HG03439 (cell line): ENCODE measurements at regions not wholly inside any gene's neighbourhood (a gene's known extent, or its start where the extent isn't known, plus 50 kb on each side); places are given as distances from the start of the nearest gene placed in this dataset.
"Not testable (repeated sequence)": the region's sequence is repeated elsewhere in the genome, so short reads cannot be mapped to it uniquely, and the experiment has no call there.

Experiments
- ATAC-seq: cut with Tn5 transposase; IDR thresholded peaks from one replicate; pipeline ENCODE4 v1.9.1; 2021; ENCODE audit warnings: mild to moderate bottlenecking, moderate library complexity; ENCODE audit not compliant: unreplicated experiment

DNA sequence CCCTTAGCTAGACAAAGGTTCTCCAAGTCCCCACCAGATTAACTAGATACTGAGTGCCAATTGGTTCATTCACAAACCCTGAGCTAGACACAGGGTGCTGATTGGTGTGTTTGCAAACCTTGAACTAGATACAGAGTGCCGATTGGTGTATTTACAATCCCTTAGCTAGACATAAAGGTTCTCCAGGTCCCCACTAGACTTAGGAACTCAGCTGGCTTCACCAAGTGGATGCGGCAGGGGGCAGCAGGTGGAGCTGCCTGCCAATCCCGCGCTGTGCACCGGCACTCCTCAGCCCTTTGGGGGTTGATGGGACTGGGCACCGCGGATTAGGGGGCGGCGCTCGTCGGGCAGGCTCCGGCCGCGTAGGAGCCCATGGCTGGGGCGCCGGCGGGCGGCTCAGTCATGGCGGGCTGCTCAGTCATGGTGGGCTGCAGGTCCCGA, 157.6 kb downstream of the KLRB1 start:
- not testable (repeated sequence) for ATAC-seq

DNA sequence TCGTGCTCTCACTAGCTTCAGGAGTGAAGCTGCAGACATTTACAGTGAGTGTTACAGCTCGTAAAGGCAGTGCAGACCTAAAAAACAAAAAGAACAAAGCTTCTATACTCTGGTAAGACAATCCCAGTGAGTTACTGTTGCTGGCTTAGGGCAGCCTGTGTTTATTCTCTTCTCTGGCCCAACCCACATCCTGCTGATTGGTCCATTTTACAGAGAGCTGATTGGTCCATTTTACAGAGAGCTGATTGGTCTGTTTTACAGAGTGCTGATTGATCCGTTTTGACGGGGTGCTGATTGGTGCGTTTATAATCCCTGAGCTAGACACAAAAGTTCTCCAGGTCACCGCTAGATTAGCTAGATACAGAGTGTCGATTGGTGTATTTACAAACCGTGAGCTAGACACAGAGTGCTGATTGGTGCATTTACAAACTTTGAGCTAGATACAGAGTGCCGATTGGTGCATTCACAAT, 158.0 kb downstream of the KLRB1 start:
- ATAC-seq, result not testable (repeated sequence)

DNA sequence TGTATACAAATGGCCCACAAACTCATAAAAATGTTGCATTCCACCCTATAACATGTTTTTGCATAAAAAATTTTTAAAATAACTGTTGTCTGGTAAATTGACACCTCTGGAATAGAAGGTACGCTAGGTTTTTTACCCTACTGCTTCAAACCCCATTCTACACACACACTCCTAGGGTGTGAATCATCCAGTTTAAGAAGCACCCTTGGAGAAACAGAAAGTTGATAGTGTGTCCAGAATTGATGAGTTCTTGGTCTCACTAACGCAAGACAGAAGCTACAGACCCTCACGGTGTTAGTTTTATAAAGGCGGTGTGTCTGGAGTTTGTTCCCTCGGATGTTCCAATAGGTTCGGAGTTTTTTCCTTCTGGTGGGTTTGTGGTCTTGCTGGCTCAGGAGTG, 158.5 kb downstream of the KLRB1 start:
- no peak for ATAC-seq

DNA sequence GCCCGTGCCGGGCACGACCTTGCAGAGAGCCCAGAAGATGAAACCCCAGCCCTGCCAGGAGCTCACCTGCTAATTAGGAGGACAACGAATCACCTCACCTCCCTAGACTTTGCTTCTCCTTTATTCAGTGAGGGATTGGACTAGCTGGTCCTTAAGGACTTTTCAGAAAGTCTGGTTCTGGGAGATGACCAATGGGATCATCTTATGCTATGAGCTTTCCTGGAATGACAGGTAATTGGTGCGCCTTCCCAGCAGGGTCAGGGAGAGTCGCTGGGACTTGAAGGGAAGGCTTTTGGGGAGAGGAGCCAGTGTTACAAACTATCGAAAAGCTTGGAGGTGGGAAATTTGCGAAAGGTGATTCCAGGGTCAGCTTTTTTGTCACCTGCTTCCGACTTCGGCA, 159.1 kb downstream of the KLRB1 start:
- ATAC-seq, result not testable (repeated sequence)

DNA sequence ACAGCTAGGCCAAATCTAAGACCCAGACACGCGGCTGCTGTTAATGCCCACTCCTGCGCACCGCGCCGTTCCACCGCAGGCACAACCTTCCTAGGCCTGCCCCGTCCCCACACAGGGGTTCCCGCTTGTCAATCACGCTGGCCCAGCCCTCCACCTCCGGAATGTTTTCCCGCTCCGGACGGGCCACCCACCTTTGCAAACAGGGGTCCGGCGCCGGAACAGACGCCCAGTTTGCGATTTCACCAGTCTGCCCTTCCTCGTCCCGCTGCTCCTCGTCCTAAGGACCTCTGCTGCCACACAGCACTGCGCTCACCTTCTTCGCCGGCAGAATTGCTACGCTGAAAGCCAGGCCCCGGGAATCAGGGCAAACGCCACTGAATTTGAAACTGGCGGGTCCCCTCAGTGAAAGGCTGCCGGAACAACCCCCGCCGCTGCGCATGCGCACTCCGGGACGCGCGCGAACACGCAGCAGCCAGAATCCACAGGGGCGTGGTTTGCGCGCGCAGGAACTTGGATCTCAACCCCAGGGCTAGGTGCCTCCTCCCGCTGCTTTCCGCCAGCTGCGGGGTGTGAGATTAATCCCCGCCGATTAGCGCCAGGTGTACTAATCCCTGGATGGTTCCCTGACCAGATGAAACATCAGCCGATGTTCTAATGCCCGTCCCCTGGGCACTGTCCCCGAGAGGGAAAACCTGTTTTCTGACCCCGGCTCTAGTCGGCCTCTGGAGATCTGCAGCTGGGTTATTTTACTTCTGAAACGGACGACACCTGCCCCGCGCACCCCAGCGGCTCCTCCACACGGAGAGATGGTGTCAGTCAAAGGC, 159.7 kb downstream of the KLRB1 start:
- peak; percentile 59 for ATAC-seq

DNA sequence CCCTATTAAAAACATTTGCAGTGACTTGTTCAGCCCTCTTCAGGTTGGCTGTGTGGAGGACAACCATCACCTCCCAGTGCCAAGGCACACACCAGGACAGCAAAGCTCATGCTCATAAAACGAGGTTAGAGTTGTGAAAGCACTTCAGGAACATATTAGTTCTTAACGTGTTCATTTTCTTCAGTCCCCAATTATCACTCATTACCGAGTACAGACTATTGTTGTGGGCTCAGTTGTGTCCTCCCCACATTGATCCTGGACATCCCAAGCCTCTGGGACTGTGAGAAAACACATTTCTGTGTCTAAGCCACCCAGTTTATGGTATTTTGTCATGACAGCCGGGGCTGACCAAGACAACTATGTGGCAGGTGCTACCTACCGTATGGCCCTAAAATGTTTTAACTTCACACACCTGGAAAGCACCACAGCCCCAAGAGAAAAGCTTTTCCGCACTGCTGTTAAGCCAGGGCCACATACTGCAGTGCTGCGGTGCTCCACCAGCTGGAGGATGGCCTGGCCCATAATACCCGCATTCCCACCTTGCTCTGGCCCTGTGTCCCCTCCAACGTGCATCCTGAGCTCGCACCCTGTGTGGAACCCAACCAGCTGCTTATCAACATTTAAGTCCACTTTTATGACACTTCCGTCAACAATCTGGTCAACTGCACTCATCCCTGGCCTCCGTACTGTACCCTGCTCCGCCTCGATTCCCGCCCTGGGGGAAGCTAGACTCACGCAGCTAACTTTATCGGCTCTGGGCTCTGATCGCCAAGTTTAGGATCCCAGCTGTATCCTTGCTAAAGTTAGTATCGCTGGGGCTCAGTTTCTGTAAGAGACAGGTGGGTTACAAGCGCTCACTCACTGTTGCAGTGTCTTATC, 160.6 kb downstream of the KLRB1 start:
- ATAC-seq, result peak; percentile 24

DNA sequence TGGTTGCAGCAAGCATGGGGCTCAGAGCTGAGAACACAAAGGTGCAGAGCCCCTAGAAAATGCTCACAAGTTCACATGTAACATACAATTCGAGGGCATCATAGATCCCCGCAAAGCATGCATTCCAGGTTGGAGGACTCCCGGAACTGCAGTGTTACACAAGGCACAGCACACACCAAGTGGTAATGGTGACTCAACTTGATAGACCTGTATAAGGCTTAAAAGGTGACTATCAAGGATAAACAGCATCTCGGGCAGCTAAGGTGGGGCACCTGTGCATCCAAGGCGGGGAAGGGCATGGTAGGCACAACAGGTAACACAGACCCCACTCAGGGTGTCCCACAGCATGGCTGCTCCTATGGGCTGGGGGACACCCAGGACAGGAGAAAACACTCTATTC, 167.3 kb downstream of the KLRB1 start:
- not testable (repeated sequence) for ATAC-seq

DNA sequence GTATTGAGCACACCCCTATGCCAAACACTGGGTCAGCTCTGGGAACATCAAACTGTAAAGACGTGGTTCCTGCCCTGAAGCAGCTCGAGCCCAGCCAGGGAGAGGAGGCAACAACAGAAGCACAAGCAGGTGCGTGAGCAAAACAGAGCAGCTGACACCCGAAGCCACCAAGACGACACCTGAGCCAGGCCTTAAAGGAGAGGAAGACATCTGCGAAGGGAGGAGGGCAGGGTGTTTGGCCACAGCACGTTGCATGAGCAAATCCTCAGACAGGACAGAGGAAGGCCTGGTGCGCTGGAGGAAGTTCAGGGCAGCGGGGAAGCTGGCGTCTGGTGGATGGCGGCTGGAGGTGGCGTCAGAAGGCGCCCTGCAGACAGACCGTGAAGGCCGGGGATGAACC, 172.0 kb downstream of the KLRB1 start:
- not testable (repeated sequence) for ATAC-seq

DNA sequence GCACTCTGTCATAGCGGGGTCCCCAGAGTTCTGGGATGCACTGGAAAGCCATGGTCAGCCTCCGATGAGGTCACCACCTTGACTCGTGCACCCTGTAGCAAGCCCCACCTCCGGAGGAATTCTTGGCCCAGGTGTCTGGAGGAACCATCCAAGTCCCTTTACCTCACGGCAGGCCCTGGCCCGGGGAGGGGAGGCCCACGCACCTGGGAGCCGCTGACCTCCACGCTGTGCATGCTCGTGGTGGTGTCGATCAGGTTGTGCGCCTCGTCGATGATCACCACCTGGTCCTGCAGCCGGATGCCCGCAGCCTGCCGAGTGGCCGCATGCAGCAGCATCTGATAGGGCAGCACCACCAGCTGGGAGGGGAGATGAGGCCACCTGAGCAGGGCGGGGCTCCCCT, 177.3 kb downstream of the KLRB1 start:
- not testable (repeated sequence) for ATAC-seq

DNA sequence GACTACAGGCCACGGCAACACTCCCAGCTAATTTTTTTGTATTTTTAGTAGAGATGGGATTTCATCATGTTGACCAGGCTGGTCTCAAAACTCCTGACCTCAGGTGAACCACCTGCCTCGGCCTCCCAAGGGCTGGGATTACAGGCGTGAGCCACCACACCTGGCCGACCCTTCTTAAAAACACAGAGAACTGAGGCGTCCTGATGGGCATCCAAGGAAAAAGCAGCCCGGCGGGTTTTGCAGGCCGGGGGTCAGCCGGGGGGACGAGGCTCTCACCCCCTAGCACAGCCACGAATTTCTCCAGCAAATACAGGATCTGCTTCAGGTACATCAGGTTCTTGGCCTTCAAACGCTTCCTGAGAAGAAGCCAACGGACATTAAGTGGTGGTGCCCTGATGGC, 178.9 kb downstream of the KLRB1 start:
- not testable (repeated sequence) for ATAC-seq

DNA sequence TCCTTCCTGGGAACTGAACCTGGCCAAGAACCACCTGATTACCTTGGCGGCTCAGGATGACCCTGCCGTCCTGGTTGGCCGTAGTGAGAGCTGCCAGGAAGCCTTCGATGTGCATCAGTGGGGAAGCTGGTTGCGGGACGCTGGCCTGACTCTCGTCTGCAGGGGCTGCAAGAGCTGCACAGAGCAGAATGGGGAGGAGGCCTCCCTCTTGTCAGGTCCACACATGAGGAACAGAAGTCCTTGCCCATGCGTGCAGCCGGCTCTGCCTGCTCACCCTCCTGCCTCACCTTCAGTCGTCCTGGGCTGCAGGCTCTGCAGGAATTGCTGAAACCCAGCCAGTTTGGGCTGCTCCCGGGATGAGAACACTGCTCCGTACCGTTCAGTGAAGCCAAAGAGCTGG, 182.3 kb downstream of the KLRB1 start:
- ATAC-seq, result not testable (repeated sequence)

DNA sequence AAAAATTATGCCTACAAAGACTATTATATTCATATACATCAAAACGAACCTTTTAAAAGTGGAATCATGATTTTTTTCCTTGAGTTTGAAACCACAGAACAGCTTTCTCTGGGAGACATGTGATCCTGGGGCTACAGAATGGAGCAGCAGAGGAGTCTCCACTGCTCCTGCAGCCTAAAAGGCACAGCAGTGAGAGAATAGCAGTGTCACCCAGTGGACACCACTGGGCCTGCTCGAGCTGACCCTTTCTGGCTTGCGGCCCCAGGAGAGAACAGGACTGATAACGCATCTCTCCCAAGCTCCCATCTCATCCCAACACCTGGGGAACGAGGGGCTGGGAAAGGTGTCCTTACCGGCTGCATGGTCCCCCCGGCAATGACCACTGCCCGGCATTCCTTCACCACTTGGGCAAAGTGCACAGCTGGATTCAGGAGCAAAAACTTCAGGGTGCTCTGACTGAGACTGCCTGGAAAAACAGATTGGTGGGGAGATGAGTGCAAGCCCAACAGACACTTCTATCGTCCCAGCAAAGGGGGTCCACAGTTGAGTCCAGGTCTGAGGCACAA, 183.5 kb downstream of the KLRB1 start:
- ATAC-seq, result not testable (repeated sequence)

DNA sequence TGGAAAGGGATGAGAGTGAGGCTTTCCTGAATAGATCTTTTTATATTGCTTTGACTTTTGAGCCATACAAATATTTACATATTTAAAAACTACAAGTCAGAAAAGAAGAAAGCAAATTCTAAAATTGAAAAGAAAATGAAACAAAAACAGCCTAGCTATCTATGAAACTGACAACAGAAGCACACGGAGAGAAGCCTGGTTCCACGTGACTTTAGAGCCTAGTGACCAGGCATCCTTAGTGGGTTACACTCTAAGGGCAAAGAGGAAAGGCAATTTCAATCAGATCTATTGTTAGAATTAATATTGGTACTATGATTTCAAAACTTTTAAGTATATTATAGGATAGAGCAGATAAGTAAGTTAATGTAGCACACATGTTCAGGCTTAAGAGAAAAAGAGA, 185.0 kb downstream of the KLRB1 start:
- ATAC-seq, result not testable (repeated sequence)

DNA sequence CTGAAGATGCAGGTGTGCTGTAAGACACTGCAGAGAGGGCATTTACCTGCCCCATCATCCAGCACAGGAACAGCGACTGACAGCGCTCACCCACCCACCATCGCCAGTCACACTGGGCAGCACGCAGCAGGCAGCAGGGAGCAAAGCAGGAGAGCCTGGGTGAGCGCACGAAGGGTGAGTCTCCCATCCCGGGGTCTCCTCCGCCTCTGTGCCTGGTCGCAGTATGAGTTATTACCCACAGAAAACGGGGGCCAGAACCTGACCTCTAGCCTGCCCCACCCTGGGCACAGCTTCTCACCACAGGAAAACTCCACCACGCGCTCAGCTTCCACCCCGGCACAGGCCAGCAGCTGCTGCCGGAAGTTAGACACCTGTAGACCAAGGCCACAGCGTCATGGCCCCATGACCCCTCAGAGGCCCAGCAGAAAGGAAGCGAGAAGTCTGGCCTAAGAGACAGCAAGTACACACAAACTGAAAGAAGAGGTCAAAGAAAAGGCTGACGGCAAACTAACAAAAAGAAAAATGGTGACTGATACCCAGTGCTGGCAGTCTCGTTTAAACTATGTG, 186.1 kb downstream of the KLRB1 start:
- ATAC-seq, result not testable (repeated sequence)

DNA sequence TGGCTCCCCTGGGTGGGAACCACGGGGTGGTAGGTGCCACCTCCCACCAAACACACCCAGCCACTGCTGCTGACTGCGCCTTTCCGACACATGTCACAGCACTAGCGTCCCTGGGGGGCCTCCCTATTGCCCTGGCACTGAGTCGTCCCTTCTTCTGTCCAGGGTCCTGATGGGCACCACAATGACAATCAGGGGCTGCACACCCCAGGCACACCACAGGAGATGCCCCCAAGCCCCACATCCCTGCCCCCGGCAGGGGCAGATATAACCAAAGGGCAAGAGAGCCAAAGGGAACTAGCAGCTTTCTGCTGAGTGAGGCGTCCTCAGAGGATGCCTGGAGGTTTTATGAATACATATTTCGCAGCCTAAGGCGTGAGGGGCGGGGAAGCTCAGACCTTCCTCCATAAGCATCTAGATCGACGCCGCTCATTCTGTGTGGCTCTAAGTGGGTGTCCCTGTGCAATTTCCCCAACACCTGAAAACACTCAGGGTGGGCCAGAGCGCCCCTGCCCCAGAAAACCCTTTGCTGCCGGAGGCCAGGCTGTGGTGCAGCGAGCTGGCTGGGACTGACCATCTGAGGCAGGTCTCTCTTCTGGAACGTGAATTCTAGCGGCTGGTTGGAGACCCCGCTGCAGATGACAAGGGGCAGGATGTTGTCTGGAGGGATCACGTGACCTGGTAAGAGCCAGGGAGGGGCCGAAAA, 186.7 kb downstream of the KLRB1 start:
- not testable (repeated sequence) for ATAC-seq

DNA sequence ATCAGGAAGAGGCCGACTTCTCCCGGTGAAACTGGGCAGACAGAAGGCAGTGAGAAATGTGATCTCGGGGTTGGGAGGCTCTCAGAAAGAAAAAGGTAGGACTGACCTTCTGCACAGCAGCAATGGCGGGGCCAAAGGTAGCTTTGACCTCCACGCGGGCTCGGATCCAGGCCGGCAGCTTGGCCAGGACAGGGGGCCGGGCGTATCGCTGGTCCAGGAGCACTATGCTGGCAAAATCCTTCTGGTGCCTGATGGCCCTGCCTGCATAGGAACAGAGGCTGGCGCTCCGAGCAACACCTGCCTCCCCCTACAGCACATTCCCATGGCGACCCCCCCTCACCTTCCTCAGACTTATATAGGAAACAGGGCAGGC, 189.1 kb downstream of the KLRB1 start:
- ATAC-seq, result not testable (repeated sequence)

DNA sequence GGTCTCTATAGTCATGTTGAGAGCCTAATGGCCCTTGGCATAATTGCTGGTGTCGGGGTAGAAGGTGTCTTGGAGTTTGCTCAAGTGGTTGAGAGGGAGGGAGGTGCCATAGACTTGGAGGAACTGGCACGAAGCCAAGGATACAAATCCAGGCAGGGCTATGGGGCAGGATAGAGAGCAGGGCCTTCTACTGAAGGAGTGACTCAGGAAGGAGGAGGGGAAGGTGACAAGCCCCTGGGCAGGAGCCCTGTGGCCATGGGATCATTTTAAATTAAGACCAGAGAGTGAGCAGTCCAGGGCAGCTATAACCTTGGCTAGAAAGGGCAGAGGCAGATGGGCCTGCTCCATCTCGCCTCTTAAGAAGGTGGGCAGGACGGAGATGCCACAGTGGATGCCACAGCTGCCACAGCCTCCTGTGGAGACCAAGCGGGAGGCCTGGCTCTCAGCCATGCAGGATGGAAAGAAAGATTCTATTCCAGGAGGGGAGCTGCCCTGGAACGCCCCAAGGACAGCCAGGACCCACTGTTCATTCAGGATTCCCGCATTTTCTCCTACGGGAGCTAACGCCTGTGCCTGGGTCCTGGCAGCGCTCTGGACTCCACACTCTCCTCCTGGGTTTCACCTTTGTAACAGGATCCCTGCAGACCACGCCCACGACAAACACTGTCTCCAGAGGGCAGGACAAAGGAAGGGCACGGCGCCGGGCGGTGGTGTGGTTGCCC, 189.6 kb downstream of the KLRB1 start:
- ATAC-seq, result not testable (repeated sequence)

DNA sequence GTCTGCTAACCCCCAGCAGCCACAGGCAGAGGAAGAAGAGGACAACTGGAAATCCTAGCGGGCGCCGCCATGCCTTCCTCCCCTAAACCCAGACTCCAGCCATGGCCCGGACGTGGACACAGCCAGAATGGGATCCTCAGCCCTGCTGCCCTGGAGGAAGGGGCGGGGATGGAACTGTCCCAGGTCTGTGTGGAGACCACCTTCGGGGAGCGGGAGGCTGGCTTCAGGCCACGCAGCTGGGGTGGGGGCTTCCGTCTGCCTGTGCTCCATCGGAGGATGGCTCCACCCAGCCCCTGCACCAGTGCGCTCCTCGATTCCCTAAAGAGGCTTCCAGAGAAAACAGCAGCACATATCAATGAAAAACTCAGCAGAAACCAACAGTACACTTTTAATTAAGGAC, 190.4 kb downstream of the KLRB1 start:
- ATAC-seq, result not testable (repeated sequence)

DNA sequence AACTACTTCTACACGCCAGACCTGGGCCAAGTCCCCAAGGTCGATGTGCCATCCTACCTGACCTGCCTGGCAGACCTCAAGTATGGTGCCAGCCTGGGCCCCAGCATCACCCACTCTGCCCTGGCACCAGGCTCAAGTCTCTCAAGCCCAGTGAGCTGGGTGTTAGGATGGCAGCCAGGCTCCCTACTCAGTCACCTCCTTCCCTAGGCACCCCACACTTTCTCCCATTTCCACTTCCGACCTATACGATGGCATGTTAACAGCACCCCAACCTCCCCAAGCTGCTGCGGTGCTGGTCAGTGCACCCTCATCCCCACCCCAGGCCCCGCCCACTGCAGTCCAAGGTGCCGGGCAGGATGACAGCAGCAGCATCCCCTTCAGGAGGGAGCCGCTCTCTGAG, 191.4 kb downstream of the KLRB1 start:
- ATAC-seq, result not testable (repeated sequence)

DNA sequence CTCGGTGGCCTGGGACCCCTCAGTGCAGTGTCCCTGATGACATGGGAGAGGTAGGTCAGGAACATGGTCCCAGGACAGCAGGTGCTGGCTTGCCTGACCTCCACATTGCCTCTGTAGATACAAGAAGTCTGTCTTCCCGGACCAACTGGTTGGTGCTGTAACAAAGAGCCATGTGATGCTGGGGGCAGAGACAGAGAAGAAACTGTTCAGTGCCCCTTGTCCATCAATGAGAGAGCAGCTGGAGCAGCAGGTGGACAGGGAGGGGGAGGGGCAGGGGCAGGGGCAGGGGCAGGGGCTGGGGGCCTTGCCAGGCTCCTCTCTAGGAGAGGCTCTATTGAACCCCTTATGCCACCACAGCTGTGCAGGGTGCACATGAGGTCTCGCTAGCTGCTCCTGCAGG, 191.8 kb downstream of the KLRB1 start:
- ATAC-seq, result not testable (repeated sequence)
